ENCODE measurements at regions not wholly inside any gene's neighbourhood (a gene's known extent, or its start where the extent isn't known, plus 50 kb on each side); places are given as distances from the start of the nearest gene placed in this dataset.
A peak's percentile ranks its signal among the peaks of the same experiment; 100 is the strongest.

DNA sequence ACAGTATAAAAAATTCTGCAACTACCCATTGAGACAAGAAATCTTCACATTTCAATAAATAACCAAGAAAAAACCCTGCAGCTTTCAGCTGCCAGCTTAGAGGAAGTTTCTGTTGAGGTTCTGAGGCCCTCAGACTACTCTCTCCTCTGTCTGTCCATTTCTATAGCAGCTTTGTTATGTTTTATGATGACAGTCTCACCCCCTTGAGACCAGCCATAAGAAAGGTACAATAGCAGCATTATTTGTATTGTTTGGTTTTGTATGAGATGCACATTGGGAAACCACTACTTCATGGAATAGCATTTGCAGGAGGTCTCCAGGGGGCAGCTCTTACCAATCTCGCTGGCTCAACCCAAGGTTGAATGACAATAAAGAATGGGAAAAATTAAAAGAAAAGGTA, 334.6 kb upstream of the VRK2 start:
- no peaks in the 10 kb centered on the region for H3K36me3 ChIP-seq (replicated peaks)
- in situ Hi-C loops (cut with HindIII; ENCODE audit: low pct_ligation_motif_present, low sequenced_read_pairs), result no loop called here
- DNase-seq, result no peak
- H3K27ac ChIP-seq, result no peak overlapping the region
- H3K27me3 ChIP-seq (replicated peaks), result no peaks in the 10 kb centered on the region
- H3K4me3 ChIP-seq (ENCODE audit: low read depth, low read length), result no peak overlapping the region
- TF ChIP-seq, protein P1, sequence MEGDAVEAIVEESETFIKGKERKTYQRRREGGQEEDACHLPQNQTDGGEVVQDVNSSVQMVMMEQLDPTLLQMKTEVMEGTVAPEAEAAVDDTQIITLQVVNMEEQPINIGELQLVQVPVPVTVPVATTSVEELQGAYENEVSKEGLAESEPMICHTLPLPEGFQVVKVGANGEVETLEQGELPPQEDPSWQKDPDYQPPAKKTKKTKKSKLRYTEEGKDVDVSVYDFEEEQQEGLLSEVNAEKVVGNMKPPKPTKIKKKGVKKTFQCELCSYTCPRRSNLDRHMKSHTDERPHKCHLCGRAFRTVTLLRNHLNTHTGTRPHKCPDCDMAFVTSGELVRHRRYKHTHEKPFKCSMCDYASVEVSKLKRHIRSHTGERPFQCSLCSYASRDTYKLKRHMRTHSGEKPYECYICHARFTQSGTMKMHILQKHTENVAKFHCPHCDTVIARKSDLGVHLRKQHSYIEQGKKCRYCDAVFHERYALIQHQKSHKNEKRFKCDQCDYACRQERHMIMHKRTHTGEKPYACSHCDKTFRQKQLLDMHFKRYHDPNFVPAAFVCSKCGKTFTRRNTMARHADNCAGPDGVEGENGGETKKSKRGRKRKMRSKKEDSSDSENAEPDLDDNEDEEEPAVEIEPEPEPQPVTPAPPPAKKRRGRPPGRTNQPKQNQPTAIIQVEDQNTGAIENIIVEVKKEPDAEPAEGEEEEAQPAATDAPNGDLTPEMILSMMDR (IDR thresholded peaks at IDR 0.05; ENCODE audit: low read depth, low read length, missing control alignments), result no peak

DNA sequence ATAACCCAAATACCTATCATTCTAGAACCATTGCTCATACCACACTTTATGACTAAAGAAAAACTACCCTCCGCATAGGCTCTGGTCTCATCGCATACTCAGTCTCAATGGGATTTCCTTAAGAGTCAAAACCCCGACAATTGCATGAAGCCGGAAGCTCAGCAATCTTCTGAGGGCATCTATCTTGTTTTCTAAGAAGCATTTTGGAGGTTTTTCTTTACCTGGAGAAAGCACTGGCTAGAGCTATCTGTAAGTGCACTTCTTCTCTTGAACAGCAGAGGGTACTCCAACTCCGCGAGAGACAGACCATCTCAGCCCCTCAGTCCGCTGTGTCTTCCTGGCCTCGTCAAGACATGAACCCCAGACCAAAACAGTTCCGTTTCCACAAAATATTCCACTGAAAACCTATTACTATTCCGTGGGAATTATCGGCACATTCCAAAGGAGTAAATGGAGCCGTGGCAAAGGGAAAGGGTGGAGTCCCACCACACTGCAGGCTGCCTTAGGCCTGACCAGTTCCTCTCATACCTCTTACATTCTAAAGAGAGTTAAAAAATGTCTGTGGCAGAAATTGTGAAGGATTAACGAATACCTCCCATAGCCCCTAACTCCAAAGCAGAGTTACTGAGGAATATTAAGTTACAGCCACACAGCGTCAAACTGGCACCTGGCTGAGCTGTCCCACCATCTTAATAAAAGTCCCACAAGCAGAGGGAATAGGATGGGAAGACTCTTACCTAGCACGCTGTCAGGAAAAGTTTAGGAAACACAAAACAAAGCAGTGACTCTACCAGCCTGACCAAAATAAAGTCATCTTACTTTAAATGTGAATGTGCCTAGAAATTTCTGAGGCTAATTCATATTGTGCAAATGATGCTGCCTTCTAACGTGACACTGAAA, 325.6 kb upstream of the VRK2 start:
- in situ Hi-C loops (cut with HindIII; ENCODE audit: low pct_ligation_motif_present, low sequenced_read_pairs), result no loop called here
- TF ChIP-seq, protein P1 (IDR thresholded peaks at IDR 0.05; ENCODE audit: low read depth, low read length, missing control alignments), result peak; percentile 85
- H3K27me3 ChIP-seq (replicated peaks), result no peaks in the 10 kb centered on the region
- peak; percentile 84 for DNase-seq
- H3K4me3 ChIP-seq (ENCODE audit: low read depth, low read length), result peak overlapping the region; percentile 16
- peak overlapping the region; percentile 10 for H3K27ac ChIP-seq
- H3K36me3 ChIP-seq (replicated peaks), result no peaks in the 10 kb centered on the region

DNA sequence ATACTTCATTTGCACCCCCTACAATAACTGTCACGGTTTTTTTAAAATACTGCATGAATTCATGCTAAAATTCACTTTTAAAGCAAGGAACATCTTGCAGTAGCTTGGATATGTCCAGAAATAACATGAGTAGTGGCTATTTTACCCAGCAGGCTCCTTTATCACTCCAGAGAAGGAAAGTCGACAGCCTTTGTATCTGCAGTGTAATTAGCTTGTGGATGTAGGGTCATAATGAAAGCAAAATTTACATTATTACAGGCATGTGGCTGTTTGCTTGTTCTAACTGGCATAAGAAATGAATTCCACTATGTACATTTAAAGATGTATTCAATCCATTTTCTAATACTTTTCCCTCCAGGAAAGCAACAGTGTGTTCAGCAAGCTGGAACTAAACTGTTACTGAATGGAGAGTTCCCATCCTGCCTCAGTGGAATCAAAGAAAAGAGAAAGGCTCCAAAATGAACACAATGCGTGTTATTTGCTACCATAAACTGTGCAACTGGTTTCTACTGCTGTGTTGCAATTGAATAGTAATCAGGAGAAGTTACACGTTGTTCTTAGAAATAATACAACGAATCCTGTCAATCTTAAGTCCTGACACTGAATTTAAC, 321.2 kb upstream of the VRK2 start:
- no peak overlapping the region for H3K27ac ChIP-seq
- DNase-seq, result no peak
- no peak overlapping the region for H3K4me3 ChIP-seq (ENCODE audit: low read depth, low read length)
- in situ Hi-C loops (cut with HindIII; ENCODE audit: low pct_ligation_motif_present, low sequenced_read_pairs), result no loop called here
- no peaks in the 10 kb centered on the region for H3K36me3 ChIP-seq (replicated peaks)
- TF ChIP-seq, protein P1 (IDR thresholded peaks at IDR 0.05; ENCODE audit: low read depth, low read length, missing control alignments), result no peak
- H3K27me3 ChIP-seq (replicated peaks), result no peaks in the 10 kb centered on the region

DNA sequence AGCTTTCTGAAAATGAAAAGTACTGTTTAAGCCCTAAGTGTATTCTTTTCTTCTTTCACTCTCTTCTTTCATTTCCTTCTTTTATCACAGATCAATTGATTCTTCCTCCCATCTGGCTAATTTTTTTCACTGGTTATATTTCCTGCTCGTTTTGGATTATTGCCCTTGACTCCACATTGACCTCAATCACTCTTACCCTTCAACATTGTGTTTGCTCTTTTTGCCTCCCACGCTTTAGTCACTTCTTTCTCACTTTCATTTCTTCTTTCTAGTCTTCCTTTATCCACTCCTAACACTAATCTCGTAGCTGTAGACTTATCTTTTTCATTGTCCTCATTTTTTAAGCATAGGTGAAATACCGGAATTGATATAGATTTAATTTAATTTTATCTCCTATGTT, 320.3 kb upstream of the VRK2 start:
- DNase-seq, result no peak
- H3K36me3 ChIP-seq (replicated peaks), result no peaks in the 10 kb centered on the region
- no peaks in the 10 kb centered on the region for H3K27me3 ChIP-seq (replicated peaks)
- in situ Hi-C loops (cut with HindIII; ENCODE audit: low pct_ligation_motif_present, low sequenced_read_pairs), result no loop called here
- no peak overlapping the region for H3K27ac ChIP-seq
- H3K4me3 ChIP-seq (ENCODE audit: low read depth, low read length), result no peak overlapping the region
- TF ChIP-seq, protein P1 (IDR thresholded peaks at IDR 0.05; ENCODE audit: low read depth, low read length, missing control alignments), result no peak

DNA sequence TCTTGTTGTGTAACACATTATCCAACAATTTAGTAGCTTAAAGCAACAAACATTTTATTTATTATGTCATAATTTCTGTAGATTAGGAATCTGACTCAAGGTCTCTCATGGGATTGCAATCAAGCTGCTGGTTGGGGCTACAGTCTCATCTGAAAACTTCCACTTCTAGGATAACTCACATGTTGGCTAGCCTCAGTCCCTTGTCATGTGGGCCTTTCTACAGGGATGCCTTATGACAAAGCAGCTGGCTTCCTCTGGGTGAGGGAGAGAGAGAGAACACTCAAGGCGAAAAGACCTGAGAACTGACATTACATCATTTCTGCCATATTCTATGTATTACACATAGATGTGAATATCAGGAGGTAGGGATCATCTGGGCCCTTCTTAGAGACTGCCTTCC, 317.9 kb upstream of the VRK2 start:
- no peak for DNase-seq
- TF ChIP-seq, protein P1 (IDR thresholded peaks at IDR 0.05; ENCODE audit: low read depth, low read length, missing control alignments), result no peak
- no peak overlapping the region for H3K27ac ChIP-seq
- in situ Hi-C loops (cut with HindIII; ENCODE audit: low pct_ligation_motif_present, low sequenced_read_pairs), result no loop called here
- no peak overlapping the region for H3K4me3 ChIP-seq (ENCODE audit: low read depth, low read length)
- no peaks in the 10 kb centered on the region for H3K36me3 ChIP-seq (replicated peaks)
- H3K27me3 ChIP-seq (replicated peaks), result no peaks in the 10 kb centered on the region
